ENCODE measurements at regions not wholly inside any gene's neighbourhood (a gene's known extent, or its start where the extent isn't known, plus 50 kb on each side); places are given as distances from the start of the nearest gene placed in this dataset.

DNA sequence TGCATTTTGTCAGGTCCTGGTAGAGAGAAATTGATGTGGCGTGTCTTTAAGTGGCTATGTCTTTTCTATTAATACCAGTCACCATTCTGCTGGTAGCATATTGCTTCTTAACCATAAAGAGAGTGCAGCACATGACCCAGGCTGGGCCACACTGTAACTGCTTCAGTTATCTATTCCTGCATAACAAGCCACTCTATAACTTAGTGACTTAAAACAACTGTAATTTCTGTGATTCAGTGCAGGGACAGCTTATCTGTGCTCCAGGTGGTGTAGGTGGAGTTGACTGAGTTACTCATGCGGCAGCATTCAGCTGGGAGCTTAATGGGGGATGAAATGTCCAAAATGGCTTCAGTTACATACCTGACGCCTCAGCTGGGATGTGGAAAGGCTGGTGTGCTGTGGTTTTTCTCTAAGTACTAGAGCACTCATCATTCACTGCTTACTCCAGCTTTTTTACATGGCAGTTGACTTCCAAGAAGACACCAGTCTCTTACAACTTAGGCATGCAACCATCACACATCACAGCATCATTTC, 742.4 kb downstream of the SATB2 start:
- Histone ChIP-seq H3K27ac (no peak overlapping the region), H3K9me3 (no peaks in the 10 kb centered on the region), H3K4me1 (no peaks in the 10 kb centered on the region), H3K36me3 (no peaks in the 10 kb centered on the region), H3K4me3 (no peak overlapping the region), H3K27me3 (no peaks in the 10 kb centered on the region)
- intact Hi-C loops (cut with DNase I; ENCODE audit: low total_unique reads) = no loop called here
- no peak for DNase-seq
- TF ChIP-seq, protein P1, sequence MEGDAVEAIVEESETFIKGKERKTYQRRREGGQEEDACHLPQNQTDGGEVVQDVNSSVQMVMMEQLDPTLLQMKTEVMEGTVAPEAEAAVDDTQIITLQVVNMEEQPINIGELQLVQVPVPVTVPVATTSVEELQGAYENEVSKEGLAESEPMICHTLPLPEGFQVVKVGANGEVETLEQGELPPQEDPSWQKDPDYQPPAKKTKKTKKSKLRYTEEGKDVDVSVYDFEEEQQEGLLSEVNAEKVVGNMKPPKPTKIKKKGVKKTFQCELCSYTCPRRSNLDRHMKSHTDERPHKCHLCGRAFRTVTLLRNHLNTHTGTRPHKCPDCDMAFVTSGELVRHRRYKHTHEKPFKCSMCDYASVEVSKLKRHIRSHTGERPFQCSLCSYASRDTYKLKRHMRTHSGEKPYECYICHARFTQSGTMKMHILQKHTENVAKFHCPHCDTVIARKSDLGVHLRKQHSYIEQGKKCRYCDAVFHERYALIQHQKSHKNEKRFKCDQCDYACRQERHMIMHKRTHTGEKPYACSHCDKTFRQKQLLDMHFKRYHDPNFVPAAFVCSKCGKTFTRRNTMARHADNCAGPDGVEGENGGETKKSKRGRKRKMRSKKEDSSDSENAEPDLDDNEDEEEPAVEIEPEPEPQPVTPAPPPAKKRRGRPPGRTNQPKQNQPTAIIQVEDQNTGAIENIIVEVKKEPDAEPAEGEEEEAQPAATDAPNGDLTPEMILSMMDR (IDR thresholded peaks at IDR 0.05) = no peak

DNA sequence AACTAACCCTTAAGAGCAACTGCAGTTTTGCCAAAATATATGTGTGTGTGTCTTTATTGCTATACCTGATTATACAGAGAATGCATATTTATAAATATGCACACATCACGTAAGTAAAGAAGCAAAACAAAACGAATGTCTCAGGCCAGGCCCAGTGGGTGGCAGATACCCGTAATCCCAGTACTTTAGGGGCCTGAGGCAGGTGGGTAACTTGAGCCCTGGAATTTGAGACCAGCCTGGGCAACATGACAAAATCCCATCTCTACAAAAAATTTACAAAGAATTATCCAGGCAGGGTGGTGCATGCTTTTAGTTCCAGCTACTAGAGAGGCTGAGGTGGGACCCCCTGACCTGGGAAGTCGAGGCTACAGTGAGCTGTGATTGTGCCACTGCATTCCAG, 745.3 kb downstream of the SATB2 start:
- no peaks in the 10 kb centered on the region for H3K4me1 ChIP-seq
- no peaks in the 10 kb centered on the region for H3K27me3 ChIP-seq
- intact Hi-C loops (cut with DNase I; ENCODE audit: low total_unique reads) = no loop called here
- H3K27ac ChIP-seq = no peak overlapping the region
- DNase-seq = no peak
- H3K36me3 ChIP-seq = no peaks in the 10 kb centered on the region
- H3K9me3 ChIP-seq = no peaks in the 10 kb centered on the region
- TF ChIP-seq, protein P1 (IDR thresholded peaks at IDR 0.05) = no peak
- H3K4me3 ChIP-seq = no peak overlapping the region

DNA sequence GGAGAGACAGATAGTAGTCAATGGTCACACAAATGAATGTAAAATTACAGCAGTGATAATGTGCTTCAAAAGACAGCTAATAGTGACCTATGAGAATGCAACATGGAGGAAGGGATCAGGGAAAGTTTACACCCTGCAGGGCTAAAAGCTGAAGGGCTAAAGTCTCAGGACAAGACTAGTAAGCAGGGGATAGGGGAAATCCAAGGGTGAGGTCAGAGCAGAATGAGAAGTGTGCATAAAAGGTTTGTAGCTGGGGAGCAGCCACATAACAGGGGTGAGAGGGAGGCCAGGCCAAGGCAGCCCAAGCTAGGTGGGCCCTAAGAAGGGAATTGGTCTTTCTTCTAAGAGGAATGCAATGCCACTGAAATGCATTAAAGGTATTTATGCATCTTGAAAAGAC, 746.3 kb downstream of the SATB2 start:
- Histone ChIP-seq H3K4me3 (no peak overlapping the region), H3K4me1 (no peaks in the 10 kb centered on the region), H3K9me3 (no peaks in the 10 kb centered on the region), H3K27me3 (no peaks in the 10 kb centered on the region), H3K27ac (no peak overlapping the region), H3K36me3 (no peaks in the 10 kb centered on the region)
- intact Hi-C loops (cut with DNase I; ENCODE audit: low total_unique reads) = no loop called here
- DNase-seq = no peak
- TF ChIP-seq, protein P1 (IDR thresholded peaks at IDR 0.05) = no peak

DNA sequence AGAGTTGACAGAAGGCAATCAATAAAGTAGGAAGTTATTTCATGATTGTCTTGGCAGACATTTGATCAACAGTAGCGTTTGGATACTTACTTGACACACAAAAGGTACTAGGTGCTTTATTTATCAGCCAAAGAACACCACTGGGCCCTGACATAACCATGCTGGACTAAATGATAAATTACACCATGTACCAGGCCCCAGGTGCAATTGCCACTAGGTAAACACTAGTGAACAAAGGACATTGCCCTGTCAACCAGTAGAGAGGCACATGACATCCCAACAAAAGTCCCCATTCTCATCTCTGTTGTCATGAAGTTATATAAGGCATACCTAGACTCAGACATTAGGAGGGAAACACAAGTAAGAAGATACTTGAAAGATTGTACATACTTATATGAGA, 747.2 kb downstream of the SATB2 start:
- Histone ChIP-seq H3K9me3 (no peaks in the 10 kb centered on the region), H3K27me3 (no peaks in the 10 kb centered on the region), H3K27ac (no peak overlapping the region), H3K4me1 (no peaks in the 10 kb centered on the region), H3K4me3 (no peak overlapping the region), H3K36me3 (no peaks in the 10 kb centered on the region)
- intact Hi-C loops (cut with DNase I; ENCODE audit: low total_unique reads) = no loop called here
- DNase-seq = no peak
- TF ChIP-seq, protein P1 (IDR thresholded peaks at IDR 0.05) = no peak

DNA sequence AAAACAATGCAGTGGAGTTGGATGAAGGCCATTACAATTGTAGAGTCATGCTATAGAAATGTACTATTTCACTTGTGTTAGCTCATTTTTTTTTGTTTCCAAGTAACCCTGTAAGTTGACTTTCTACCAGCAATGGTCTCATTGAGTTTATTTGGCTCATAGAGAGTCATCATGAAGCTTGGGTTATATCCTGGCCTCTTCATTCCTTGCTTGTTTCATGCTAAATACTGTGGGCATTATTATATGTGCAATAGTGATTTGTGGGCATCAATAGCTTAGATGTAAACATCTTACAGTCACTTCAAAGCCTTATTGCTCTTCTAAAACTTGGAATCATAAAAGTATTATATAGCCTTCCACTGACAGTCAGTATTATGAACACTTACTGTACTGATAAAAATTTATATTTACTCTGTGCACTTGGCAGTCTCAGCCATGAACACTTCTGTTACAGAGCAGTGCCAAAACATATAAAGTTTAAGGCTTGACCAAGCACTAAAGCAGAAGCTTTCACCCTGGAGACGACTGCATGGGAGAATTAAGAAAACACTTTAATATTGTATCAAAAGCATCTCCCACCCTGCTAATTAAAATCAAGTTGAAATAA, 751.2 kb downstream of the SATB2 start:
- Histone ChIP-seq H3K9me3 (no peaks in the 10 kb centered on the region), H3K36me3 (no peaks in the 10 kb centered on the region), H3K27me3 (no peaks in the 10 kb centered on the region), H3K4me1 (no peaks in the 10 kb centered on the region), H3K4me3 (no peak overlapping the region), H3K27ac (no peak overlapping the region)
- intact Hi-C loops (cut with DNase I; ENCODE audit: low total_unique reads) = no loop called here
- TF ChIP-seq, protein P1 (IDR thresholded peaks at IDR 0.05) = no peak
- no peak for DNase-seq

DNA sequence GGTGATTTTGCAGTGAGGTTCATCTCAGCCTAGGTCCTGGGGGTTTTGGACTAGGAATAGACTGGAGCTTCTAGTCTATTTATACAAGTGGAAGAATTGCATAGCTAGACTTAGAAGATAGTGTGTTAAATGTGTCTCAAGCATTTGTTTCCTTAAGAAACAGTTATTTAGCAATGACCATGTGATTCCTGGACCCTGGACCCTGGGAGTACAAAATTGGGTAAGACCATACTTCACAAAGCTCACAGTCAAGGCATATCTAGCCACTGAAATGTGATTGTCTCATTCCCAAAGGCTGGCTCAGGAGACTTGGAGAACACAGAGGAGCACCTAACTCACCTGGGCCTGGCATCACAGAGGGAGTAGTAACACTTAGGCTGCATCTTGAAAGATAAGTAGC, 754.5 kb downstream of the SATB2 start:
- H3K4me3 ChIP-seq = no peak overlapping the region
- no peak overlapping the region for H3K27ac ChIP-seq
- intact Hi-C loops (cut with DNase I; ENCODE audit: low total_unique reads) = no loop called here
- no peaks in the 10 kb centered on the region for H3K27me3 ChIP-seq
- H3K4me1 ChIP-seq = no peaks in the 10 kb centered on the region
- H3K9me3 ChIP-seq = no peaks in the 10 kb centered on the region
- TF ChIP-seq, protein P1 (IDR thresholded peaks at IDR 0.05) = no peak
- no peaks in the 10 kb centered on the region for H3K36me3 ChIP-seq
- DNase-seq = no peak
